GM12878 (cell line): ENCODE measurements at regions not wholly inside any gene's neighbourhood (a gene's known extent, or its start where the extent isn't known, plus 50 kb on each side); places are given as distances from the start of the nearest gene placed in this dataset.
A peak's percentile ranks its signal among the peaks of the same experiment; 100 is the strongest.
"Not testable (repeated sequence)": the region's sequence is repeated elsewhere in the genome, so short reads cannot be mapped to it uniquely, and the experiment has no call there.

Source experiments
- ATAC-seq: fragments of 200-7000 bp; cut with Tn5 transposase; 3 replicates; pipeline ENCODE4 v1.9.1; 2020; ENCODE audit warnings: mild to moderate bottlenecking, moderate library complexity
- BruUV-seq: library from RNA; stranded (reverse); fragments of 400-500 nt; replicated peaks from 2 replicates; lab custom pipeline; 2021; lab: Mats Ljungman, UMichigan
- CTCF ChIA-PET: fragments of 300-600 bp; sonication (Branson Sonifier 250); formaldehyde crosslinking; extraction: SDS; loops from one replicate; lab custom pipeline; 2021; ENCODE audit warnings: inconsistent platforms; lab: Yijun Ruan, JAX
- POLR2A ChIA-PET: fragments of 350-600 bp; formaldehyde crosslinking; extraction: SDS; loops from one replicate; lab custom pipeline; 2021; ENCODE audit warnings: inconsistent platforms; lab: Charles Lee
- RAD21 ChIA-PET: fragments of 300-600 bp; sonication (Branson Sonifier 250); formaldehyde crosslinking; loops from one replicate; lab custom pipeline; 2023; ENCODE audit warnings: antibody characterized with exemption; ENCODE audit not compliant: unreplicated experiment; lab: Charles Lee
- SMC1A ChIA-PET: fragments of 300-600 bp; sonication (Branson Sonifier 250); formaldehyde crosslinking; loops from one replicate; lab custom pipeline; 2023; ENCODE audit not compliant: unreplicated experiment, uncharacterized antibody; lab: Charles Lee
- DNase-seq: peaks from one replicate; pipeline ENCODE4 v3.0.0-alpha.2; 2011; ENCODE audit warnings: low read depth, low spot score
- FAIRE-seq: peaks from 3 replicates; lab custom pipeline; 2011; peaks lifted over from hg19 to GRCh38; lab: Jason Lieb, UNC
- H2AFZ ChIP-seq: 2 replicates; pipeline ENCODE4 v1.6.0; 2011; ENCODE audit warnings: low read depth, low read length, control low read depth; ENCODE audit not compliant: control insufficient read depth
- H3K27ac ChIP-seq: 2 replicates; pipeline ENCODE4 v1.5.1; 2011; ENCODE audit warnings: control low read depth; ENCODE audit not compliant: control insufficient read depth, insufficient read depth
- H3K27me3 ChIP-seq, 2 experiments: replicated peaks in 1 of 2; 2 replicates each; pipeline versions ENCODE4 v1.6.0 to v1.6.1; 2011; ENCODE audit warnings: low read length in 1 of 2; ENCODE audit not compliant: control insufficient read depth in 2 of 2, insufficient read depth in 2 of 2
- H3K36me3 ChIP-seq, 2 experiments: 2 replicates each; pipeline ENCODE4 v1.5.1; 2011; ENCODE audit warnings: low read length in 1 of 2; ENCODE audit not compliant: control insufficient read depth in 2 of 2, insufficient read depth in 2 of 2
- H3K4me1 ChIP-seq: 2 replicates; pipeline ENCODE4 v1.6.1; 2011; ENCODE audit warnings: mild to moderate bottlenecking, low read length, moderate library complexity, mixed read lengths; ENCODE audit not compliant: control insufficient read depth, insufficient read depth
- H3K4me2 ChIP-seq: 2 replicates; pipeline ENCODE4 v1.6.0; 2011; ENCODE audit warnings: control low read depth; ENCODE audit not compliant: control insufficient read depth, insufficient read depth
- H3K4me3 ChIP-seq: fragments of 200-600 bp; sonication (generic); 2 replicates; pipeline ENCODE4 v1.5.1; 2016
- H3K79me2 ChIP-seq: 2 replicates; pipeline ENCODE4 v1.6.0; 2011; ENCODE audit warnings: low read length; ENCODE audit not compliant: control insufficient read depth, insufficient read depth
- H3K9ac ChIP-seq: 2 replicates; pipeline ENCODE4 v1.8.0; 2011; ENCODE audit warnings: low read length, control low read depth, mixed read lengths; ENCODE audit not compliant: control insufficient read depth, insufficient read depth
- H3K9me3 ChIP-seq: replicated peaks from 3 replicates; pipeline ENCODE4 v1.5.1; 2011; ENCODE audit warnings: mild to moderate bottlenecking, low read length; ENCODE audit not compliant: control insufficient read depth, insufficient read depth
- H4K20me1 ChIP-seq: 2 replicates; pipeline ENCODE4 v1.6.0; 2011; ENCODE audit not compliant: control insufficient read depth, insufficient read depth
- WGBS: methylation state at CpG from one replicate; pipeline ENCODE4 v1.1.6; 2016; ENCODE audit warnings: low lambda C conversion rate; ENCODE audit not compliant: insufficient replicate concordance, insufficient coverage; ENCODE audit errors: missing lambda C conversion rate; 5-methylcytosine and 5-hydroxymethylcytosine counted together
- in situ Hi-C: fragments of 300-500 bp; cut with MboI; formaldehyde crosslinking; loops from 9 replicates; pipeline ENCODE4 v1.14.3; 2018; ENCODE audit warnings: mixed read lengths
- intact Hi-C: fragments of 100-400 bp; cut with micrococcal nuclease; formaldehyde crosslinking; loops from one replicate; pipeline ENCODE4 v1.14.2; 2022; ENCODE audit not compliant: unreplicated experiment

DNA sequence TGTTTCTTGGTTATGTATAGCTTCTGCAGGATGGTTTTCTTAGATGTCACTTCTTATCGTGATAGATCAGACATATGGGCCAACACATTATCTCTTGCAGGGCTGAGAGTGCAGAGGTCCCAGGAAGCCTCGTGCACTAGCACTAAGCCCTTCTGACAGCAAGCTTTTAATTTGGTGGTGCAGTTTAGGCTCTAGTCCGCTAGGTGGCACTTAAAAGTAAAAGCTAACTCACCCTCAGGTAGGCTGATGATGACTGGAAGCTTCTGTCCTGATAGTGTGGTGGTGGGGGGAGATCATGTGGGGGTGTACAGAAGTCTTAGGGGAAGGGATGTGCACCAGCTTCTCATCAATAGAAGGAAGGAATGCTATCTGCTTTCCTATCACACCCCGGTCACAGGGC lies 142.0 kb downstream of the SPIN4 start:
- H3K9ac ChIP-seq, SMC1A ChIA-PET, DNase-seq, H3K4me3 ChIP-seq, H3K79me2 ChIP-seq, H3K4me2 ChIP-seq, POLR2A ChIA-PET, in situ Hi-C loops, H3K9me3 ChIP-seq, H2AFZ ChIP-seq, H3K27ac ChIP-seq, H3K27me3 ChIP-seq, H3K36me3 ChIP-seq, intact Hi-C loops, H3K4me1 ChIP-seq, H4K20me1 ChIP-seq, BruUV-seq, CTCF ChIA-PET, RAD21 ChIA-PET: not testable (repeated sequence)
- no CpG with 5 or more reads among the region's 4 CpGs for WGBS
- peak; percentile 41 for FAIRE-seq
- ATAC-seq: peak; percentile 75

- CTCF ChIA-PET, H3K9ac ChIP-seq, H3K4me1 ChIP-seq, DNase-seq, intact Hi-C loops, H3K27me3 ChIP-seq, H3K9me3 ChIP-seq, H3K79me2 ChIP-seq, H3K36me3 ChIP-seq, SMC1A ChIA-PET, RAD21 ChIA-PET, BruUV-seq, H2AFZ ChIP-seq, POLR2A ChIA-PET, H3K27ac ChIP-seq, H4K20me1 ChIP-seq, in situ Hi-C loops, FAIRE-seq, H3K4me3 ChIP-seq, H3K4me2 ChIP-seq: not testable (repeated sequence)
- ATAC-seq: peak; percentile 72
- no CpG with 5 or more reads among the region's 7 CpGs for WGBS
Observed at GRCh38 chrX:63204266-63205074, 146.7 kb downstream of the SPIN4 start.

DNA sequence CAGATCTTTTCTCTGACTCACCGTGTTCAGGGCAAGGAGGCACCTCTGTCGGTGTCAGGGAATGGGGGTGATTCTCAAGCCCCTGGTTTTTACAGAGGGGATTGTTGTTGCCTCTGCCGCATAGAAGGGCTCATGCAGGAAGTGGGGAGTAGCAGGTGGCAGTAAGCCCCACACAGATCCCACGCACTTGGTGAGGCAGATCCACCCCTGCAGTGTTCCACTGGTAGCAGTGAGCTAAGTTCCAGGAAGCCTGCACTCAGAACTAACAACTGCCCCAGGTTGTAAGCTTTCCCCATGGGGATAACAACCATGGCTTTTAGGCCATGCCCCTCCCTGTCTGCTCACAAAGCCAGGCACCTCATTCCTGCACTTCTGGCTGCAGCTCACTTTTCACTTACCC lies 149.1 kb downstream of the SPIN4 start:
- SMC1A ChIA-PET, FAIRE-seq, H3K4me1 ChIP-seq, H2AFZ ChIP-seq, H4K20me1 ChIP-seq, POLR2A ChIA-PET, H3K79me2 ChIP-seq, in situ Hi-C loops, H3K9ac ChIP-seq, CTCF ChIA-PET, H3K4me2 ChIP-seq, H3K4me3 ChIP-seq, intact Hi-C loops, H3K9me3 ChIP-seq, RAD21 ChIA-PET, H3K27me3 ChIP-seq, BruUV-seq, DNase-seq, H3K36me3 ChIP-seq, H3K27ac ChIP-seq: not testable (repeated sequence)
- peak; percentile 51 for ATAC-seq
- no CpG with 5 or more reads among the region's 4 CpGs for WGBS

GRCh38 chrX:63198693-63199092 lies 152.4 kb downstream of the SPIN4 start:
- intact Hi-C loops, H3K4me2 ChIP-seq, H3K4me1 ChIP-seq, DNase-seq, H3K9me3 ChIP-seq, in situ Hi-C loops, H3K36me3 ChIP-seq, H3K9ac ChIP-seq, H3K27ac ChIP-seq, BruUV-seq, H3K27me3 ChIP-seq, H4K20me1 ChIP-seq, H3K79me2 ChIP-seq, H3K4me3 ChIP-seq, SMC1A ChIA-PET, CTCF ChIA-PET, H2AFZ ChIP-seq, RAD21 ChIA-PET, POLR2A ChIA-PET: not testable (repeated sequence)
- ATAC-seq (peak; percentile 54), FAIRE-seq (peak; percentile 7)
- WGBS: no CpG with 5 or more reads among the region's 3 CpGs
